ENCODE measurements at regions not wholly inside any gene's neighbourhood (a gene's known extent, or its start where the extent isn't known, plus 50 kb on each side); places are given as distances from the start of the nearest gene placed in this dataset.

GRCh38 chr3:102136183-102136582 lies 286.9 kb downstream of the NFKBIZ start:
- TF ChIP-seq CTCF (conservative IDR thresholded peaks at IDR 0.05; ENCODE audit: low read length) (no peak), EZH2phosphoT487 (IDR thresholded peaks at IDR 0.05; ENCODE audit: borderline replicate concordance) (no peak)

Measured in Loucy (cell line).